Ectodermal cell (in vitro differentiated cells): ENCODE measurements at regions not wholly inside any gene's neighbourhood (a gene's known extent, or its start where the extent isn't known, plus 50 kb on each side); places are given as distances from the start of the nearest gene placed in this dataset.

Experiments
- H3K27ac ChIP-seq: 2 replicates; pipeline ENCODE4 v1.7.0; 2013; ENCODE audit warnings: mild to moderate bottlenecking, low read depth, low read length; ENCODE audit not compliant: insufficient read depth, poor library complexity, severe bottlenecking
- H3K27me3 ChIP-seq: 2 replicates; pipeline ENCODE4 v1.7.0; 2013; ENCODE audit warnings: mild to moderate bottlenecking, low read length; ENCODE audit not compliant: insufficient read depth, control insufficient read depth, poor library complexity, severe bottlenecking
- H3K36me3 ChIP-seq: one replicate; pipeline ENCODE4 v1.7.0; 2013; ENCODE audit warnings: low read length; ENCODE audit not compliant: control insufficient read depth, insufficient read depth
- H3K4me1 ChIP-seq: one replicate; pipeline ENCODE4 v1.7.0; 2013; ENCODE audit warnings: low read length; ENCODE audit not compliant: control insufficient read depth, insufficient read depth
- H3K4me3 ChIP-seq: 2 replicates; pipeline ENCODE4 v1.7.0; 2013; ENCODE audit warnings: low read depth, low read length, control low read depth; ENCODE audit not compliant: insufficient read depth
- H3K9me3 ChIP-seq: 2 replicates; pipeline ENCODE4 v1.7.0; 2013; ENCODE audit warnings: mild to moderate bottlenecking, low read length, moderate library complexity; ENCODE audit not compliant: control insufficient read depth
- WGBS, 2 experiments: methylation state at CpG; one replicate each; pipeline ENCODE4 v1.1.7; 2013; ENCODE audit warnings: missing lambda C conversion rate in 2 of 2; 5-methylcytosine and 5-hydroxymethylcytosine counted together

DNA sequence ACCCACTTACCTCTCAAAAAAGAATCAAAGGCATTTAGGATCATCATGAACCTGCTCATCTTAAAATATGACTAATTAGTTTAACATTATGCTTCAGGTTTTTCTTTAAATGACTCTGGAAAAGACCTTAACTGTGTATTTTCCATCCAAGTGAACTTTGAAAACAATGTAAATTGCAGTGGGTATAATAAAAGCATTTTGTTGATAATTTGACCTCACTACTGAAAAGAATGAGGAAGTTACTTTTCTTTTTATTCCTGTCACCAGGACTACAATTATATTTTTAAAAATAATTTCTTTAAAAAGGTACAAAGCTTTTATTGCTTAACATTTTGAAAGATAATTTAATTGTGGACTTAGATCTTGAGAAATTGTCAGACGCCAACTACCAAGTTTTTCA is 249.9 kb downstream of the ALX1 start:
- no peak overlapping the region for H3K27ac ChIP-seq
- H3K4me3 ChIP-seq: no peak overlapping the region
- H3K9me3 ChIP-seq: no peaks in the 10 kb centered on the region
- H3K36me3 ChIP-seq: no peaks in the 10 kb centered on the region
- WGBS, 2 experiments: 71 to 100% methylated on average over 1 of the region's 1 CpG
- H3K4me1 ChIP-seq: no peaks in the 10 kb centered on the region
- no peaks in the 10 kb centered on the region for H3K27me3 ChIP-seq

GRCh38 chr12:85530456-85530855 is 250.4 kb downstream of the ALX1 start:
- no peaks in the 10 kb centered on the region for H3K27me3 ChIP-seq
- no peak overlapping the region for H3K27ac ChIP-seq
- no peaks in the 10 kb centered on the region for H3K36me3 ChIP-seq
- WGBS, 2 experiments: 83 to 100% methylated on average over 3 to 4 of the region's 4 CpGs
- no peaks in the 10 kb centered on the region for H3K9me3 ChIP-seq
- no peaks in the 10 kb centered on the region for H3K4me1 ChIP-seq
- H3K4me3 ChIP-seq: no peak overlapping the region

DNA sequence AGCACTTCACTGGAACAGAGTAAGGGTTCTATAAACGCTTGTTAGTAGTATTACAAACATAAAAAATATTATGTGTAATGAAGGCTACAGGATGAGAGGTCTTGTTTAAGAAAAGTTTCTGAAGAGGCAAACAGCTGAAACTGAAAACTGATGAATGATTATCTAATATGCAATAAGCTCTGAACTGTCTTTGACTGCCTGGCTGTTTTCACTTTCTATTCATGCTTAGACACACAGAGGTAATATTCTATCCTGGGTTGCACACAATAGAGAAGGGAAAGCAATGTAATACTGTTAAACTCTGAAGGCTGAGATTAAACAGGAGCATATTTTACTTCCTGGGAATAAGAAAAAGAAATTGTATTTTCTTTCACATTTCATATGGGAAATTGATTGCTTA is 251.3 kb downstream of the ALX1 start:
- H3K4me3 ChIP-seq: no peak overlapping the region
- no peaks in the 10 kb centered on the region for H3K36me3 ChIP-seq
- WGBS, 2 experiments: 83% methylated on average over 1 of the region's 1 CpG; no CpG with 5 or more reads in 1 of the 2 experiments
- H3K4me1 ChIP-seq: no peaks in the 10 kb centered on the region
- H3K27me3 ChIP-seq: no peaks in the 10 kb centered on the region
- H3K9me3 ChIP-seq: no peaks in the 10 kb centered on the region
- no peak overlapping the region for H3K27ac ChIP-seq

- no peaks in the 10 kb centered on the region for H3K27me3 ChIP-seq
- no peak overlapping the region for H3K27ac ChIP-seq
- no peaks in the 10 kb centered on the region for H3K9me3 ChIP-seq
- 88% methylated on average over 2 of the region's 2 CpGs; no CpG with 5 or more reads in 1 of the 2 experiments for WGBS, 2 experiments
- H3K4me3 ChIP-seq: no peak overlapping the region
- no peaks in the 10 kb centered on the region for H3K36me3 ChIP-seq
- no peaks in the 10 kb centered on the region for H3K4me1 ChIP-seq
Observed at GRCh38 chr12:85549640-85550039, 269.6 kb downstream of the ALX1 start.

DNA sequence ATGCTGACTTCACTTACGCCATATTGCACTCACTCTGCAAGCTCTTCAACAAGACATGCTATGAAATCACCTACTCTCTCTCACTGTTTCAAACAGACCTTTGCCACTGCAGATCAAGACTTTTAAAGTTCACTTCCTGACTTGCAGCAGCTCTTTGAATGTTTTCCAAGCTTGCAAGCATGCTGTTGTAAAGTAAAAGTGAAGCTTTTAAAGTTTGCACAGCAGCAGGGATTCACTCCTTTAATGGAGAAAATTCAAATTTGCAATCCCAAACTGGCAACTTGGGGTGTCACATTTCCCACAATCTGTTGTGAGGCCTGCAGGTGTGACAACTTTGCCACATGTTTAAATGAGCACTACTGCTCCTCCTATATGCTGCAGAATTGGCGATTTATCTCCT is 270.9 kb downstream of the ALX1 start:
- Histone ChIP-seq H3K4me1 (no peaks in the 10 kb centered on the region), H3K4me3 (no peak overlapping the region)
- WGBS, 2 experiments: 71% methylated on average over 2 of the region's 2 CpGs

DNA sequence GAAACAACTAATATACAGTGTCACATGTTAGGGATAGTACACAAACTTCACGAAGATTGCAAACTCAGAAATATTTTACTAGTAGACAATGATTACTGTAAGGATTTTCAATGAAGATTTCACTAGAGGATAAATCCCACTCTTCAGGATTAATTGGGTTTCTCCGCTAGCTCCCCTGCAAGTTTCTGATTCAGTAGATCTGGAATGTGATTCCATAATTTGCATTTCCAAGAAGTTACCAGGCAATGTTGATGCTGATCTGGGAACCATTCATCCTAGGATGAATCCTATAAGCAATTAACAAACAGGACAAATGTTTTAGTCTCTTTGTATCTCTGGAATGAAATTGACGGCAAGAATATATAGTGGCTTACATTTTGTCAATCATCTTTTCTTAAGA is 272.4 kb downstream of the ALX1 start:
- no peak overlapping the region for H3K4me3 ChIP-seq
- 85 to 94% methylated on average over 2 to 3 of the region's 3 CpGs for WGBS, 2 experiments
- no peaks in the 10 kb centered on the region for H3K9me3 ChIP-seq
- no peaks in the 10 kb centered on the region for H3K4me1 ChIP-seq
- no peaks in the 10 kb centered on the region for H3K27me3 ChIP-seq
- H3K27ac ChIP-seq: no peak overlapping the region
- no peaks in the 10 kb centered on the region for H3K36me3 ChIP-seq

More for the DNA sequence above, 270.9 kb downstream of the ALX1 start:
- Histone ChIP-seq H3K27me3 (no peaks in the 10 kb centered on the region), H3K27ac (no peak overlapping the region), H3K36me3 (no peaks in the 10 kb centered on the region), H3K9me3 (no peaks in the 10 kb centered on the region)

DNA sequence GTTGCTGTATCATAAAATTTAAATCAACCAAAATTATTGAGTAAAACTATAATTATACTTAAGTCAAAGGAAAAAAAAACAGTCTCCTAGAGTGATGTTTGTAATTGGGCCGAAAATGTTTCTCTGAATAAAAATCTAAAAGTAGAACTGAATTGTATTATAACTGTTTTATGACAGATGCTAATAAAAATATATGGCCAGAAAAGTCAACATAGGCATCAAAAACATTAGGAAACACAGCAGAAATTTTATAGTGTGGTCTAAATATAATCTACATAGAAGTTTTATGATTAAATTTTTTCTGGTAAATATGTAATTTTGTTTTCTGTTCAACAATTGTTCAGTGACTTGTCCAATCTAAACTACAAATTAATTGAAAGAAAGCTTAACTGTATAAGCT is 277.8 kb downstream of the ALX1 start:
- WGBS, 2 experiments: no CpG with 5 or more reads among the region's 1 CpG
- H3K27me3 ChIP-seq: no peaks in the 10 kb centered on the region
- H3K4me1 ChIP-seq: no peaks in the 10 kb centered on the region
- no peaks in the 10 kb centered on the region for H3K9me3 ChIP-seq
- H3K27ac ChIP-seq: no peak overlapping the region
- H3K4me3 ChIP-seq: no peak overlapping the region
- no peaks in the 10 kb centered on the region for H3K36me3 ChIP-seq

DNA sequence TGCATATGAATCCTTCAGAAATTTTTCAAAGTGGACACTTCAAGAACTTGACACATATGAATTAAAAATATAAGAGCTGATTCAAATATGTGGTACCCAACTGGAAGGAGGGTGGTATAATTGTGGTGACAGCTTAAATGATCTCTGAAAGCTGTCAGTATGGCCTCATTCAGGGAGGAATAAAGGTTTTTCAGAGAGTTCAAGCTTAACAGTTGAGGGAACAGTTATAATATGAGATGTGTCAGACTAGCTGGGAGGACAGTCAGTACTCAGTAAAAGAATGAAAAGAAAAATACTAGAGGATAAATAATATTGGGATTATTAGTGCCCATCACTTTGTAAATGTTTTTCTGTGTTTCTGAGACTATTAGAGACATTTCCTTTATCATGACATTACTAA is 277.5 kb downstream of the RASSF9 start:
- no peaks in the 10 kb centered on the region for H3K36me3 ChIP-seq
- H3K9me3 ChIP-seq: no peaks in the 10 kb centered on the region
- no peak overlapping the region for H3K27ac ChIP-seq
- H3K4me1 ChIP-seq: no peaks in the 10 kb centered on the region
- no peak overlapping the region for H3K4me3 ChIP-seq
- no peaks in the 10 kb centered on the region for H3K27me3 ChIP-seq

GRCh38 chr12:85559127-85559526 is 277.1 kb downstream of the RASSF9 start:
- no peaks in the 10 kb centered on the region for H3K4me1 ChIP-seq
- H3K4me3 ChIP-seq: no peak overlapping the region
- 83% methylated on average over 1 of the region's 2 CpGs; no CpG with 5 or more reads in 1 of the 2 experiments for WGBS, 2 experiments
- H3K36me3 ChIP-seq: no peaks in the 10 kb centered on the region
- no peaks in the 10 kb centered on the region for H3K9me3 ChIP-seq
- no peaks in the 10 kb centered on the region for H3K27me3 ChIP-seq
- H3K27ac ChIP-seq: no peak overlapping the region

DNA sequence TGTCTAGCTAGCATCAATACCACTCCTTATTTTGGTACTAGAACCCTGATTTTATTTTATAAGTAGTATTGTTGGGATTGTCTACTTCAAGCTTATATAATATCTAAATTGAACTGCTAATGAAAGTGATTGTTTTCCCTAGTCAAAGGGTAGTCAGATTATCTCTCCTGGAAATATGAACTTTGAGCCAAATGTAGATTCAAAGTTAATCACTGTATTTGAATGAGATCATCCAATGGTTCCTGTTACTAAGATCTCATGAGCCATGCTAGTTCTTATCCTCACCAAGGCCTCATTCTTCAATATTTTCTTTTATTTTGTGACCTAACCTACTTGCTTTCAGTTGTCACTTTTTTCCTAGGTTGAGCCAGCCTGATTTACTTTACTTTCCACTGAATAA is 276.7 kb downstream of the RASSF9 start:
- Histone ChIP-seq H3K4me3 (no peak overlapping the region), H3K27ac (no peak overlapping the region), H3K27me3 (no peaks in the 10 kb centered on the region), H3K4me1 (no peaks in the 10 kb centered on the region), H3K9me3 (no peaks in the 10 kb centered on the region), H3K36me3 (no peaks in the 10 kb centered on the region)

GRCh38 chr12:85562765-85563164 is 273.4 kb downstream of the RASSF9 start:
- H3K36me3 ChIP-seq: no peaks in the 10 kb centered on the region
- no peak overlapping the region for H3K27ac ChIP-seq
- no peaks in the 10 kb centered on the region for H3K4me1 ChIP-seq
- WGBS, 2 experiments: 89 to 100% methylated on average over 1 of the region's 2 CpGs
- H3K9me3 ChIP-seq: no peaks in the 10 kb centered on the region
- no peak overlapping the region for H3K4me3 ChIP-seq
- H3K27me3 ChIP-seq: no peaks in the 10 kb centered on the region
